ENCODE measurements at regions not wholly inside any gene's neighbourhood (a gene's known extent, or its start where the extent isn't known, plus 50 kb on each side); places are given as distances from the start of the nearest gene placed in this dataset.

- TF ChIP-seq CTCF (IDR thresholded peaks at IDR 0.05) = no peak
- TF ChIP-seq EZH2 (IDR thresholded peaks at IDR 0.05) = peak; percentile 86
Observed at GRCh38 chr6:41470331-41471063, 75.7 kb upstream of the FOXP4 start.
